HEK293 (cell line): ENCODE measurements at regions not wholly inside any gene's neighbourhood (a gene's known extent, or its start where the extent isn't known, plus 50 kb on each side); places are given as distances from the start of the nearest gene placed in this dataset.

ENCODE experiments used
- CTCF ChIA-PET: fragments of 350-600 bp; formaldehyde crosslinking; extraction: SDS; loops from one replicate; lab custom pipeline; 2021; ENCODE audit warnings: antibody characterized with exemption; lab: Yijun Ruan, JAX
- POLR2A ChIA-PET: fragments of 300-600 bp; formaldehyde crosslinking; extraction: SDS; loops from one replicate; lab custom pipeline; 2020; ENCODE audit warnings: antibody characterized with exemption, inconsistent platforms; lab: Yijun Ruan, JAX
- H3K27ac ChIP-seq: fragments of 200-500 bp; sonication (Bioruptor generic); 2 replicates; pipeline ENCODE4 v1.5.1; 2014; ENCODE audit warnings: low read depth, low read length, control low read depth, inconsistent platforms; ENCODE audit errors: extremely low read depth
- H3K36me3 ChIP-seq, 2 experiments: fragments of 200-500 bp in 1 of 2; sonication (Bioruptor generic) in 1 of 2; 1 replicate in 1 of 2; 2 replicates in 1 of 2; pipeline ENCODE4 v1.5.1; 2014 to 2017; ENCODE audit warnings: inconsistent platforms in 2 of 2, low read length in 2 of 2; ENCODE audit not compliant: control insufficient read depth in 2 of 2, insufficient read depth in 1 of 2
- H3K4me1 ChIP-seq: fragments of 200-500 bp; sonication (Bioruptor generic); 2 replicates; pipeline ENCODE4 v1.5.1; 2014; ENCODE audit warnings: mild to moderate bottlenecking, low read length, inconsistent platforms; ENCODE audit not compliant: control insufficient read depth, insufficient read depth
- H3K4me3 ChIP-seq: 2 replicates; pipeline ENCODE4 v1.5.1; 2011; ENCODE audit warnings: low read depth, mild to moderate bottlenecking, control low read depth, low read length, moderate library complexity
- H3K9me3 ChIP-seq: fragments of 200-500 bp; sonication (Bioruptor generic); 2 replicates; pipeline ENCODE4 v1.5.1; 2014; ENCODE audit warnings: low read depth, low read length, inconsistent platforms; ENCODE audit not compliant: control insufficient read depth, insufficient read depth
- GFI1B ChIP-seq: fragments of 450-650 bp; formaldehyde crosslinking; IDR thresholded peaks from 2 replicates; pipeline ENCODE4 v1.5.1; 2016; ENCODE audit warnings: missing biosample characterization, missing genetic modification characterization
- GLI2 ChIP-seq: fragments of 450-650 bp; formaldehyde crosslinking; IDR thresholded peaks from 2 replicates; pipeline ENCODE4; 2017; ENCODE audit warnings: missing biosample characterization, missing genetic modification characterization, low read depth, borderline replicate concordance
- HOXC10 ChIP-seq: sonication (generic); formaldehyde crosslinking; IDR thresholded peaks from 2 replicates; pipeline ENCODE4 v1.8.1; 2023; ENCODE audit warnings: mild to moderate bottlenecking, missing genetic modification reagents
- KLF10 ChIP-seq: fragments of 450-650 bp; IDR thresholded peaks from 2 replicates; pipeline ENCODE4 v1.5.1; 2018; ENCODE audit warnings: missing biosample characterization, mild to moderate bottlenecking, missing genetic modification characterization
- RBAK ChIP-seq: fragments of 450-650 bp; formaldehyde crosslinking; IDR thresholded peaks from 2 replicates; pipeline ENCODE4 v1.5.1; 2016; ENCODE audit warnings: missing biosample characterization, missing genetic modification characterization
- REPIN1 ChIP-seq: fragments of 450-650 bp; formaldehyde crosslinking; IDR thresholded peaks from 2 replicates; pipeline ENCODE4 v1.5.1; 2017; ENCODE audit warnings: missing biosample characterization, missing genetic modification characterization, low read depth
- SCRT1 ChIP-seq: fragments of 450-650 bp; formaldehyde crosslinking; IDR thresholded peaks from 2 replicates; pipeline ENCODE4 v1.5.1; 2016; ENCODE audit warnings: missing biosample characterization, missing genetic modification characterization, borderline replicate concordance
- ZBTB7A ChIP-seq: fragments of 450-650 bp; formaldehyde crosslinking; IDR thresholded peaks from 2 replicates; pipeline ENCODE4 v1.5.1; 2016; ENCODE audit warnings: low read depth, missing biosample characterization, missing genetic modification characterization
- ZNF184 ChIP-seq: fragments of 450-650 bp; IDR thresholded peaks from 2 replicates; pipeline ENCODE4 v1.5.1; 2018; ENCODE audit warnings: missing biosample characterization, mild to moderate bottlenecking, missing genetic modification characterization
- ZNF266 ChIP-seq: fragments of 450-650 bp; formaldehyde crosslinking; IDR thresholded peaks from 2 replicates; pipeline ENCODE4 v1.5.1; 2016; ENCODE audit warnings: missing biosample characterization, missing genetic modification characterization, low read depth
- ZNF391 ChIP-seq: fragments of 450-650 bp; formaldehyde crosslinking; IDR thresholded peaks from 2 replicates; pipeline ENCODE4 v1.5.1; 2016; ENCODE audit warnings: low read depth, missing biosample characterization, missing genetic modification characterization, borderline replicate concordance
- ZNF548 ChIP-seq: fragments of 450-650 bp; formaldehyde crosslinking; IDR thresholded peaks from 2 replicates; pipeline ENCODE4 v1.5.1; 2016; ENCODE audit warnings: missing biosample characterization, missing genetic modification characterization
- ZNF843 ChIP-seq: fragments of 450-650 bp; formaldehyde crosslinking; IDR thresholded peaks from 2 replicates; pipeline ENCODE4 v1.5.1; 2016; ENCODE audit warnings: missing biosample characterization, missing genetic modification characterization
- TF ChIP-seq, protein P1 (sequence below): fragments of 450-650 bp; formaldehyde crosslinking; IDR thresholded peaks from 2 replicates; pipeline ENCODE4 v1.5.1; 2016; ENCODE audit warnings: missing biosample characterization, missing genetic modification characterization
- TF ChIP-seq, protein P2 (sequence below): IDR thresholded peaks from 2 replicates; pipeline ENCODE4 v1.6.1; 2011; ENCODE audit warnings: mild to moderate bottlenecking, low read depth, low read length, borderline replicate concordance
- TF ChIP-seq, protein P3 (sequence below): fragments of 450-650 bp; formaldehyde crosslinking; IDR thresholded peaks from 2 replicates; pipeline ENCODE4 v1.5.1; 2016; ENCODE audit warnings: missing biosample characterization, missing genetic modification characterization
- TF ChIP-seq, protein P4 (sequence below): fragments of 450-650 bp; formaldehyde crosslinking; IDR thresholded peaks from 2 replicates; pipeline ENCODE4 v1.5.1; 2016; ENCODE audit warnings: missing biosample characterization, missing genetic modification characterization
- TF ChIP-seq, protein P5 (sequence below): fragments of 450-650 bp; formaldehyde crosslinking; IDR thresholded peaks from 2 replicates; pipeline ENCODE4 v1.5.1; 2017; ENCODE audit warnings: missing biosample characterization, missing genetic modification characterization
- TF ChIP-seq, protein P6 (sequence below): fragments of 450-650 bp; formaldehyde crosslinking; IDR thresholded peaks from 2 replicates; pipeline ENCODE4 v1.5.1; 2016; ENCODE audit warnings: missing biosample characterization, missing genetic modification characterization

DNA sequence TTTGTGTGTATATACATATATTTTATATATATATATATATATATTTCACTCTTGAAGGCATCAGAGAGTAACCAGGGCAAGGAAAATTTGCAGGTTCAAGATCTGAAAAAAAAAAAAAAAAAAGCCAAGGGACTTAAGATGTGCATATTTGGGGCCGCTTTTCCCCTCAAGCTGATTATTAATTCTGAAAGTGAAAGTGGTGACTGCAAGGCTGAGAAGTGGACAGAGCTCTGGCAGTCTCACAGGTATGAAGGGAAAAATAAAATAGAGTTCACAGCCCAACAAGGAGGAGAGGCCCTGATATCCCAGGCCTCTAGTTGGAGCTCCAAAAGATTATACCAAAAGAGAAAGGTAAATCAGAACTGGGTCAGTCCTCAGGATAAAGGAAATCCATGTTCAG lies 234.4 kb upstream of the GAS1 start (continued):
- TF ChIP-seq, protein P1, sequence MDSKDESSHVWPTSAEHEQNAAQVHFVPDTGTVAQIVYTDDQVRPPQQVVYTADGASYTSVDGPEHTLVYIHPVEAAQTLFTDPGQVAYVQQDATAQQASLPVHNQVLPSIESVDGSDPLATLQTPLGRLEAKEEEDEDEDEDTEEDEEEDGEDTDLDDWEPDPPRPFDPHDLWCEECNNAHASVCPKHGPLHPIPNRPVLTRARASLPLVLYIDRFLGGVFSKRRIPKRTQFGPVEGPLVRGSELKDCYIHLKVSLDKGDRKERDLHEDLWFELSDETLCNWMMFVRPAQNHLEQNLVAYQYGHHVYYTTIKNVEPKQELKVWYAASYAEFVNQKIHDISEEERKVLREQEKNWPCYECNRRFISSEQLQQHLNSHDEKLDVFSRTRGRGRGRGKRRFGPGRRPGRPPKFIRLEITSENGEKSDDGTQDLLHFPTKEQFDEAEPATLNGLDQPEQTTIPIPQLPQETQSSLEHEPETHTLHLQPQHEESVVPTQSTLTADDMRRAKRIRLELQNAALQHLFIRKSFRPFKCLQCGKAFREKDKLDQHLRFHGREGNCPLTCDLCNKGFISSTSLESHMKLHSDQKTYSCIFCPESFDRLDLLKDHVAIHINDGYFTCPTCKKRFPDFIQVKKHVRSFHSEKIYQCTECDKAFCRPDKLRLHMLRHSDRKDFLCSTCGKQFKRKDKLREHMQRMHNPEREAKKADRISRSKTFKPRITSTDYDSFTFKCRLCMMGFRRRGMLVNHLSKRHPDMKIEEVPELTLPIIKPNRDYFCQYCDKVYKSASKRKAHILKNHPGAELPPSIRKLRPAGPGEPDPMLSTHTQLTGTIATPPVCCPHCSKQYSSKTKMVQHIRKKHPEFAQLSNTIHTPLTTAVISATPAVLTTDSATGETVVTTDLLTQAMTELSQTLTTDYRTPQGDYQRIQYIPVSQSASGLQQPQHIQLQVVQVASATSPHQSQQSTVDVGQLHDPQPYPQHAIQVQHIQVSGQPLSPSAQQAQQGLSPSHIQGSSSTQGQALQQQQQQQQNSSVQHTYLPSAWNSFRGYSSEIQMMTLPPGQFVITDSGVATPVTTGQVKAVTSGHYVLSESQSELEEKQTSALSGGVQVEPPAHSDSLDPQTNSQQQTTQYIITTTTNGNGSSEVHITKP, result no peak
- TF ChIP-seq, protein P2, sequence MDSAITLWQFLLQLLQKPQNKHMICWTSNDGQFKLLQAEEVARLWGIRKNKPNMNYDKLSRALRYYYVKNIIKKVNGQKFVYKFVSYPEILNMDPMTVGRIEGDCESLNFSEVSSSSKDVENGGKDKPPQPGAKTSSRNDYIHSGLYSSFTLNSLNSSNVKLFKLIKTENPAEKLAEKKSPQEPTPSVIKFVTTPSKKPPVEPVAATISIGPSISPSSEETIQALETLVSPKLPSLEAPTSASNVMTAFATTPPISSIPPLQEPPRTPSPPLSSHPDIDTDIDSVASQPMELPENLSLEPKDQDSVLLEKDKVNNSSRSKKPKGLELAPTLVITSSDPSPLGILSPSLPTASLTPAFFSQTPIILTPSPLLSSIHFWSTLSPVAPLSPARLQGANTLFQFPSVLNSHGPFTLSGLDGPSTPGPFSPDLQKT, result no peak
- TF ChIP-seq SCRT1 (no peak), ZBTB7A (tag by site-specific recombination) (no peak), ZNF843 (no peak), GLI2 (tag by site-specific recombination) (no peak), HOXC10 (CRISPR knock-in tag) (no peak)
- TF ChIP-seq, protein P3, sequence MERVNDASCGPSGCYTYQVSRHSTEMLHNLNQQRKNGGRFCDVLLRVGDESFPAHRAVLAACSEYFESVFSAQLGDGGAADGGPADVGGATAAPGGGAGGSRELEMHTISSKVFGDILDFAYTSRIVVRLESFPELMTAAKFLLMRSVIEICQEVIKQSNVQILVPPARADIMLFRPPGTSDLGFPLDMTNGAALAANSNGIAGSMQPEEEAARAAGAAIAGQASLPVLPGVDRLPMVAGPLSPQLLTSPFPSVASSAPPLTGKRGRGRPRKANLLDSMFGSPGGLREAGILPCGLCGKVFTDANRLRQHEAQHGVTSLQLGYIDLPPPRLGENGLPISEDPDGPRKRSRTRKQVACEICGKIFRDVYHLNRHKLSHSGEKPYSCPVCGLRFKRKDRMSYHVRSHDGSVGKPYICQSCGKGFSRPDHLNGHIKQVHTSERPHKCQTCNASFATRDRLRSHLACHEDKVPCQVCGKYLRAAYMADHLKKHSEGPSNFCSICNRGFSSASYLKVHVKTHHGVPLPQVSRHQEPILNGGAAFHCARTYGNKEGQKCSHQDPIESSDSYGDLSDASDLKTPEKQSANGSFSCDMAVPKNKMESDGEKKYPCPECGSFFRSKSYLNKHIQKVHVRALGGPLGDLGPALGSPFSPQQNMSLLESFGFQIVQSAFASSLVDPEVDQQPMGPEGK, result no peak
- TF ChIP-seq, protein P4, sequence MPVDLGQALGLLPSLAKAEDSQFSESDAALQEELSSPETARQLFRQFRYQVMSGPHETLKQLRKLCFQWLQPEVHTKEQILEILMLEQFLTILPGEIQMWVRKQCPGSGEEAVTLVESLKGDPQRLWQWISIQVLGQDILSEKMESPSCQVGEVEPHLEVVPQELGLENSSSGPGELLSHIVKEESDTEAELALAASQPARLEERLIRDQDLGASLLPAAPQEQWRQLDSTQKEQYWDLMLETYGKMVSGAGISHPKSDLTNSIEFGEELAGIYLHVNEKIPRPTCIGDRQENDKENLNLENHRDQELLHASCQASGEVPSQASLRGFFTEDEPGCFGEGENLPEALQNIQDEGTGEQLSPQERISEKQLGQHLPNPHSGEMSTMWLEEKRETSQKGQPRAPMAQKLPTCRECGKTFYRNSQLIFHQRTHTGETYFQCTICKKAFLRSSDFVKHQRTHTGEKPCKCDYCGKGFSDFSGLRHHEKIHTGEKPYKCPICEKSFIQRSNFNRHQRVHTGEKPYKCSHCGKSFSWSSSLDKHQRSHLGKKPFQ (tag by site-specific recombination), result no peak

DNA sequence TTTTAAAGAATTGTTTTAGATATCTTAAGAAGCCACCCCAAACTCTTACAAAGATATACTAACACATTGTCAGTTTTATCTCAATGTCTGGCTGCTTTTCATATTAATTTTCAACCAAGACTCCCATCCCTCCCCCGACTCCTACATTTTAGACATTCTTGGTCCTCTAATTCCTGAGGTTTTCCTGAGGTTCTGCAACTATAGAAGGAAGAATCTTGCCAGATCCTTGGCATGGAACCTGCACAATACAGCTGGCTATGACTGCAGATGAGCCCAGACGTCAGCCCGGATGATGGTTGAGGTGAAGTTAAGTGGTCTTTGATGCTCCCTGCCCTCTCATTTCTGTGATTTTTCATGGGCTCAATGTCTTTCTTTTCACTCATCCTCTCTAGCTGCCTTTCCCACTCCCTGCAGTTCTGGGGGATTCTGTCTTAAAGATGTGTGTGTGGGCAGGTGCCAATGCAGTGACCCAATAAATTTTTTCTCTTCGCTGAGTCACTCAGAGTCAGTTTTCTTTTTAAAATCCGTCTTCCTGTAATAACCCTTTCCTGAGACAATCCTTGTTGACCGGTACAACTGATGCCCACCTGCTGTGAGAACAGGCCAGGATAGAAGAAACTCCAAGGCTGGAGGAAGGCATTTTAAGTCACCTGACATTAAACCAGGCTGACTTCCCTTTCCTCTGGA lies 237.8 kb upstream of the GAS1 start:
- ChIA-PET CTCF (interaction anchor here (0.7 kb wide), 1 partner anchor 732 kb away, joined by 4 read pairs; no protein-coding TSS in a partner anchor), POLR2A (no interaction called here)
- no peaks in the 10 kb centered on the region for H3K36me3 ChIP-seq
- no peaks in the 10 kb centered on the region; the same call in 1 of the 2 replicates for H3K4me1 ChIP-seq
- H3K9me3 ChIP-seq, result no peaks in the 10 kb centered on the region
- TF ChIP-seq RBAK (tag by site-specific recombination) (no peak), REPIN1 (tag by site-specific recombination) (no peak)
- H3K27ac ChIP-seq, result no peak overlapping the region
- H3K4me3 ChIP-seq, result no peak overlapping the region

DNA sequence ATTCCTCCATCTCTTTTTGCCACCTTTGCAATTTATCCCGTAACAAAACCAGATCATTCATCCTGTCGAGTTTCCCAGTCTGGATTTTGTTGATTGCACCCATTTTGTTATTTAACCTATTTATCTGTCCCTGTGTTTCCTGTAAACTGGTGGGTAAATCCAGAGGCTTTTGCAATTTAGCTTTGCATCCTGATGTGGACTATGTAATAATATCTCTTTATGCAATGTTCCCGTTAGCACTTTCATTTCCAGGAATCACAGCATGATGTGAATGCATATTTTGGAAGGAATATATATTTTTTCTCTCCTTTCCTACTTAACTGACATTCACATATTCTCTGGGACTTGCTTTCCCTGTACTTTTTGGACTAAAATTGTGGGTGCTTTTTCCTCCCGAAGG lies 240.3 kb upstream of the GAS1 start:
- H3K36me3 ChIP-seq, result no peaks in the 10 kb centered on the region
- H3K4me3 ChIP-seq, result no peak overlapping the region
- ChIA-PET POLR2A (no interaction called here), CTCF (interaction anchor here (0.7 to 1.0 kb wide), 3 partner anchors 15 to 324 kb away, joined by 3 to 4 read pairs (median 3); no protein-coding TSS in a partner anchor)
- H3K27ac ChIP-seq, result no peak overlapping the region
- no peaks in the 10 kb centered on the region for H3K4me1 ChIP-seq
- no peaks in the 10 kb centered on the region for H3K9me3 ChIP-seq
- TF ChIP-seq, protein P5, sequence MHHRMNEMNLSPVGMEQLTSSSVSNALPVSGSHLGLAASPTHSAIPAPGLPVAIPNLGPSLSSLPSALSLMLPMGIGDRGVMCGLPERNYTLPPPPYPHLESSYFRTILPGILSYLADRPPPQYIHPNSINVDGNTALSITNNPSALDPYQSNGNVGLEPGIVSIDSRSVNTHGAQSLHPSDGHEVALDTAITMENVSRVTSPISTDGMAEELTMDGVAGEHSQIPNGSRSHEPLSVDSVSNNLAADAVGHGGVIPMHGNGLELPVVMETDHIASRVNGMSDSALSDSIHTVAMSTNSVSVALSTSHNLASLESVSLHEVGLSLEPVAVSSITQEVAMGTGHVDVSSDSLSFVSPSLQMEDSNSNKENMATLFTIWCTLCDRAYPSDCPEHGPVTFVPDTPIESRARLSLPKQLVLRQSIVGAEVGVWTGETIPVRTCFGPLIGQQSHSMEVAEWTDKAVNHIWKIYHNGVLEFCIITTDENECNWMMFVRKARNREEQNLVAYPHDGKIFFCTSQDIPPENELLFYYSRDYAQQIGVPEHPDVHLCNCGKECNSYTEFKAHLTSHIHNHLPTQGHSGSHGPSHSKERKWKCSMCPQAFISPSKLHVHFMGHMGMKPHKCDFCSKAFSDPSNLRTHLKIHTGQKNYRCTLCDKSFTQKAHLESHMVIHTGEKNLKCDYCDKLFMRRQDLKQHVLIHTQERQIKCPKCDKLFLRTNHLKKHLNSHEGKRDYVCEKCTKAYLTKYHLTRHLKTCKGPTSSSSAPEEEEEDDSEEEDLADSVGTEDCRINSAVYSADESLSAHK (tag by site-specific recombination), result no peak
- TF ChIP-seq ZNF548 (tag by site-specific recombination) (no peak), KLF10 (tag by site-specific recombination) (no peak), RBAK (tag by site-specific recombination) (no peak), ZNF391 (tag by site-specific recombination) (no peak), ZNF184 (tag by site-specific recombination) (no peak), ZNF266 (tag by site-specific recombination) (no peak), GFI1B (no peak)
- TF ChIP-seq, protein P6, sequence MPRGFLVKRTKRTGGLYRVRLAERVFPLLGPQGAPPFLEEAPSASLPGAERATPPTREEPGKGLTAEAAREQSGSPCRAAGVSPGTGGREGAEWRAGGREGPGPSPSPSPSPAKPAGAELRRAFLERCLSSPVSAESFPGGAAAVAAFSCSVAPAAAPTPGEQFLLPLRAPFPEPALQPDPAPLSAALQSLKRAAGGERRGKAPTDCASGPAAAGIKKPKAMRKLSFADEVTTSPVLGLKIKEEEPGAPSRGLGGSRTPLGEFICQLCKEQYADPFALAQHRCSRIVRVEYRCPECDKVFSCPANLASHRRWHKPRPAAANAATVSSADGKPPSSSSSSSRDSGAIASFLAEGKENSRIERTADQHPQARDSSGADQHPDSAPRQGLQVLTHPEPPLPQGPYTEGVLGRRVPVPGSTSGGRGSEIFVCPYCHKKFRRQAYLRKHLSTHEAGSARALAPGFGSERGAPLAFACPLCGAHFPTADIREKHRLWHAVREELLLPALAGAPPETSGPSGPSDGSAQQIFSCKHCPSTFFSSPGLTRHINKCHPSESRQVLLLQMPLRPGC (tag by site-specific recombination), result no peak
